ENCODE measurements at regions not wholly inside any gene's neighbourhood (a gene's known extent, or its start where the extent isn't known, plus 50 kb on each side); places are given as distances from the start of the nearest gene placed in this dataset.
"Not testable (repeated sequence)": the region's sequence is repeated elsewhere in the genome, so short reads cannot be mapped to it uniquely, and the experiment has no call there.

- TF ChIP-seq CTCF, POLR2A (IDR thresholded peaks at IDR 0.05): not testable (repeated sequence)
Observed at GRCh38 chr17:26884741-26885059, 409.2 kb upstream of the WSB1 start.

Data from testis (tissue), 2 donors.